ENCODE measurements at regions not wholly inside any gene's neighbourhood (a gene's known extent, or its start where the extent isn't known, plus 50 kb on each side); places are given as distances from the start of the nearest gene placed in this dataset.
A peak's percentile ranks its signal among the peaks of the same experiment; 100 is the strongest.

DNA sequence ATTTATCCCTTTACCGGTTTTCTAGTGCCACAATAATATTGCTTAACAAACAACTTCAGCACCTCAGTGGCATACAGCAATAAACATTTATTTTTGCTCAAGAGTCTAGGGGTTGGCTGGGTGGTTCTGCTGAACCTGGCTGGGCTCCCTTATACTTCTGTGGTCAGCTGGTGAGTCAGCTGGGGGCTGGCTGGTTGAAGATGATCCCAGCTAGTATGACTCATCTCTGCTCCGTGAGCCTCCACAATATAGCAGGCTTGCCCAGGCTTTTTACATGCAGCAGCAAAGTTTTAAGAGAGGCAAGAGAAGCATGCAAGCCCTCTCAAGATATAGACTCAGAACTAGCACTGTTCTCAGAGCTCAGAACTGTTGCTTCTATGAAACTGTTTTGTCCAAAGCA is 523.5 kb upstream of the CLINT1 start:
- DNase-seq (ENCODE audit: low read depth): peak; percentile 83
- no peak overlapping the region for H3K4me3 ChIP-seq (ENCODE audit: low read depth, low read length)
- TF ChIP-seq, protein P1, sequence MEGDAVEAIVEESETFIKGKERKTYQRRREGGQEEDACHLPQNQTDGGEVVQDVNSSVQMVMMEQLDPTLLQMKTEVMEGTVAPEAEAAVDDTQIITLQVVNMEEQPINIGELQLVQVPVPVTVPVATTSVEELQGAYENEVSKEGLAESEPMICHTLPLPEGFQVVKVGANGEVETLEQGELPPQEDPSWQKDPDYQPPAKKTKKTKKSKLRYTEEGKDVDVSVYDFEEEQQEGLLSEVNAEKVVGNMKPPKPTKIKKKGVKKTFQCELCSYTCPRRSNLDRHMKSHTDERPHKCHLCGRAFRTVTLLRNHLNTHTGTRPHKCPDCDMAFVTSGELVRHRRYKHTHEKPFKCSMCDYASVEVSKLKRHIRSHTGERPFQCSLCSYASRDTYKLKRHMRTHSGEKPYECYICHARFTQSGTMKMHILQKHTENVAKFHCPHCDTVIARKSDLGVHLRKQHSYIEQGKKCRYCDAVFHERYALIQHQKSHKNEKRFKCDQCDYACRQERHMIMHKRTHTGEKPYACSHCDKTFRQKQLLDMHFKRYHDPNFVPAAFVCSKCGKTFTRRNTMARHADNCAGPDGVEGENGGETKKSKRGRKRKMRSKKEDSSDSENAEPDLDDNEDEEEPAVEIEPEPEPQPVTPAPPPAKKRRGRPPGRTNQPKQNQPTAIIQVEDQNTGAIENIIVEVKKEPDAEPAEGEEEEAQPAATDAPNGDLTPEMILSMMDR (conservative IDR thresholded peaks at IDR 0.05; ENCODE audit: low read depth, low read length): no peak

- H3K4me3 ChIP-seq (ENCODE audit: low read depth, low read length): no peak overlapping the region
- DNase-seq (ENCODE audit: low read depth): no peak
- TF ChIP-seq, protein P1 (conservative IDR thresholded peaks at IDR 0.05; ENCODE audit: low read depth, low read length): no peak
Observed at GRCh38 chr5:158381614-158382160, 522.7 kb upstream of the CLINT1 start.

- no peak overlapping the region for H3K4me3 ChIP-seq (ENCODE audit: low read depth, low read length)
- TF ChIP-seq, protein P1 (conservative IDR thresholded peaks at IDR 0.05; ENCODE audit: low read depth, low read length): no peak
- no peak for DNase-seq (ENCODE audit: low read depth)
Observed at GRCh38 chr5:158380661-158381060, 521.7 kb upstream of the CLINT1 start.

- H3K4me3 ChIP-seq (ENCODE audit: low read depth, low read length): no peak overlapping the region
- no peak for DNase-seq (ENCODE audit: low read depth)
- TF ChIP-seq, protein P1 (conservative IDR thresholded peaks at IDR 0.05; ENCODE audit: low read depth, low read length): no peak
Observed at GRCh38 chr5:158378931-158379330, 520.0 kb upstream of the CLINT1 start.

DNA sequence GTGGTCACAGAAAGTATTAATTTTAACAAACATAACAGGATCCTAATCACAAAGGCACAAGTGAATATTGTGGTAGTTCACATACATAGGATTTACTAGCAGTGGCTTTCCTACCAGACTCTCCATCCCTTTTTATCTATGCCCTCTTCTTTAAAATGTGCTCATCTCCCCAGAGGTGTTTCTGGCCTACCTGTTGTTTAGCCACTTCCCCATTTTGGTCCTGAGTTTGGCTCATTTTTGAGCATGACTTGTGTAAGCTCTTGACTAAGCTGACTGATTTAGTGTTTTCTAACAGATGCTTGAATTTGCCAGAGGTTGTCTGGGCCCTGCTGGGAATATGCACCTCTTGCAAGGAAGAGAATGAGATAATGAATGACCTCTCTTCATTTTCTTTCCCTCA is 517.7 kb upstream of the CLINT1 start:
- no peak for DNase-seq (ENCODE audit: low read depth)
- no peak overlapping the region for H3K4me3 ChIP-seq (ENCODE audit: low read depth, low read length)
- TF ChIP-seq, protein P1 (conservative IDR thresholded peaks at IDR 0.05; ENCODE audit: low read depth, low read length): no peak

DNA sequence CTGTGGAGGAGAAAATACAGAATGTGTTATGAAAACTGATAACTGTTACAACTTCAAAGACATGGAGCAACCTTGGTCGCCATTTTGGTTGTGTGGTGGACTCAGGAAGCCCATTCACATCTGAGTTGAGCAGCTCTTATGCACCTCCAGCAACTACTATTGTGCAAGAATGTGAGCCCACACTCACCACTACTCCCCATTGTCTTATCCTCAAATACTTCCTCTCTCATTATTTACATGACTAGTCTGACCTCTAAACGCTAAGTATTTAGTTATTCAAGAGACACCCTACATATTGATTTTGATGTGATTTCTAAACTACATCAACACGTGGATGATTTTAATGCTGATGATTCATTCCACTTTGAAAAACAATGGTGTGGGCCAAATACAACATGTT is 516.6 kb upstream of the CLINT1 start:
- DNase-seq (ENCODE audit: low read depth): no peak
- H3K4me3 ChIP-seq (ENCODE audit: low read depth, low read length): no peak overlapping the region
- TF ChIP-seq, protein P1 (conservative IDR thresholded peaks at IDR 0.05; ENCODE audit: low read depth, low read length): no peak

- TF ChIP-seq, protein P1 (conservative IDR thresholded peaks at IDR 0.05; ENCODE audit: low read depth, low read length): no peak
- no peak overlapping the region for H3K4me3 ChIP-seq (ENCODE audit: low read depth, low read length)
- no peak for DNase-seq (ENCODE audit: low read depth)
Observed at GRCh38 chr5:158373608-158374395, 514.9 kb upstream of the CLINT1 start.
